ENCODE measurements at regions not wholly inside any gene's neighbourhood (a gene's known extent, or its start where the extent isn't known, plus 50 kb on each side); places are given as distances from the start of the nearest gene placed in this dataset.

- Histone ChIP-seq H3K27me3 (peaks cover 0 to 83% of the 10 kb centered on the region in 2 donors), H3K4me3 (no peak overlapping the region), H3K27ac (no peak overlapping the region), H3K9me3 (no peaks in the 10 kb centered on the region), H3K36me3 (no peaks in the 10 kb centered on the region), H3K4me1 (no peaks in the 10 kb centered on the region)
- DNase-seq: no peak
- TF ChIP-seq CTCF (IDR thresholded peaks at IDR 0.05): no peak
- intact Hi-C loops (cut with DNase I; ENCODE audit: low total_unique reads): no loop called here
Measured at GRCh38 chr17:79261355-79262072, 186.9 kb downstream of the ENGASE start.

GRCh38 chr17:79258843-79259242 is 184.2 kb downstream of the ENGASE start:
- no peak overlapping the region for H3K27ac ChIP-seq
- no peak for DNase-seq
- H3K4me1 ChIP-seq: no peaks in the 10 kb centered on the region
- no peaks in the 10 kb centered on the region for H3K36me3 ChIP-seq
- TF ChIP-seq CTCF (IDR thresholded peaks at IDR 0.05): no peak
- peaks cover 0 to 81% of the 10 kb centered on the region in 2 donors for H3K27me3 ChIP-seq
- H3K9me3 ChIP-seq: no peaks in the 10 kb centered on the region
- no peak overlapping the region for H3K4me3 ChIP-seq
- intact Hi-C loops (cut with DNase I; ENCODE audit: low total_unique reads): no loop called here

- Histone ChIP-seq H3K4me1 (no peaks in the 10 kb centered on the region), H3K9me3 (no peaks in the 10 kb centered on the region), H3K27me3 (peaks cover 0 to 83% of the 10 kb centered on the region in 2 donors), H3K36me3 (no peaks in the 10 kb centered on the region), H3K4me3 (no peak overlapping the region), H3K27ac (no peak overlapping the region)
- TF ChIP-seq CTCF (IDR thresholded peaks at IDR 0.05): no peak
- intact Hi-C loops (cut with DNase I; ENCODE audit: low total_unique reads): no loop called here
- no peak for DNase-seq
Measured at GRCh38 chr17:79258041-79258440, 183.4 kb downstream of the ENGASE start.

GRCh38 chr17:79255926-79256585 is 181.4 kb downstream of the ENGASE start:
- Histone ChIP-seq H3K36me3 (no peaks in the 10 kb centered on the region), H3K9me3 (no peaks in the 10 kb centered on the region), H3K4me1 (no peaks in the 10 kb centered on the region), H3K27ac (no peak overlapping the region), H3K27me3 (peaks cover 0 to 84% of the 10 kb centered on the region in 2 donors), H3K4me3 (no peak overlapping the region)
- no peak for DNase-seq
- intact Hi-C loops (cut with DNase I; ENCODE audit: low total_unique reads): no loop called here
- no peak for TF ChIP-seq CTCF (IDR thresholded peaks at IDR 0.05)

GRCh38 chr17:79255456-79255855 is 180.8 kb downstream of the ENGASE start:
- Histone ChIP-seq H3K4me1 (no peaks in the 10 kb centered on the region), H3K27ac (no peak overlapping the region), H3K9me3 (no peaks in the 10 kb centered on the region), H3K27me3 (peaks cover 0 to 84% of the 10 kb centered on the region in 2 donors), H3K36me3 (no peaks in the 10 kb centered on the region), H3K4me3 (no peak overlapping the region)
- DNase-seq: no peak
- no peak for TF ChIP-seq CTCF (IDR thresholded peaks at IDR 0.05)
- intact Hi-C loops (cut with DNase I; ENCODE audit: low total_unique reads): no loop called here
